Mesodermal cell (in vitro differentiated cells): ENCODE measurements at regions not wholly inside any gene's neighbourhood (a gene's known extent, or its start where the extent isn't known, plus 50 kb on each side); places are given as distances from the start of the nearest gene placed in this dataset.
"Not testable (repeated sequence)": the region's sequence is repeated elsewhere in the genome, so short reads cannot be mapped to it uniquely, and the experiment has no call there.

Source experiments
- H3K27ac ChIP-seq: 2 replicates; pipeline ENCODE4 v1.7.0; 2013; ENCODE audit warnings: mild to moderate bottlenecking, low read depth, low read length, moderate library complexity; ENCODE audit not compliant: severe bottlenecking
- H3K36me3 ChIP-seq: 2 replicates; pipeline ENCODE4 v1.7.1; 2013; ENCODE audit warnings: mild to moderate bottlenecking, low read length, moderate library complexity; ENCODE audit not compliant: control insufficient read depth, insufficient read depth
- H3K4me1 ChIP-seq: one replicate; pipeline ENCODE4 v1.7.1; 2013; ENCODE audit warnings: mild to moderate bottlenecking, low read length; ENCODE audit not compliant: insufficient read depth, control insufficient read depth, poor library complexity, severe bottlenecking
- H3K4me3 ChIP-seq: 2 replicates; pipeline ENCODE4 v1.7.0; 2013; ENCODE audit warnings: low read length, control low read depth, mild to moderate bottlenecking; ENCODE audit not compliant: insufficient read depth, poor library complexity, severe bottlenecking; ENCODE audit errors: extremely low read depth
- H3K9me3 ChIP-seq: 2 replicates; pipeline ENCODE4 v1.7.1; 2013; ENCODE audit warnings: mild to moderate bottlenecking, low read length, moderate library complexity; ENCODE audit not compliant: control insufficient read depth
- WGBS, 2 experiments: methylation state at CpG; one replicate each; pipeline ENCODE4 v1.1.5; 2013; ENCODE audit warnings: missing lambda C conversion rate in 2 of 2; ENCODE audit not compliant: insufficient coverage in 2 of 2; 5-methylcytosine and 5-hydroxymethylcytosine counted together

DNA sequence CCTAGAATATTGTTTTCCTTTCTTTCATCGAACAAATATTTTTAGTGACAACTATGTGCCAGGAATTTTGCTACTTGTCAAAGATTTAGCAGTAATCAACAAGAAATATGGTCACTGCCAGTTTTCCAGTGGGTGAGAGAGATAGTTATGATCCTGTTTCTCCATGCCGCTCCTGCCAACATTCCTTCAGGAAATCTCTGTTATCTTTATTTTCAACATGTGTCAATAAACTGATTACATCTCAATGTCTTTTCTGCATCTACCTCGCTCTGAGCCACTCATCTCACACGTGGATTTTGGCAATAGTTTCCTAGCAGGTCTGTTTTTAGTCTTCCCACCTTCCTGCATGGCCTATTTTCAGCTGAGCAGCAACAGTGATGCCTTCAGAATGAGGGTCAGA is 650.0 kb upstream of the STXBP6 start:
- Histone ChIP-seq H3K9me3 (no peaks in the 10 kb centered on the region), H3K27ac (no peak overlapping the region), H3K4me1 (no peaks in the 10 kb centered on the region), H3K4me3 (no peak overlapping the region), H3K36me3 (no peaks in the 10 kb centered on the region)
- WGBS, 2 experiments = 66 to 81% methylated on average over 2 to 3 of the region's 4 CpGs

DNA sequence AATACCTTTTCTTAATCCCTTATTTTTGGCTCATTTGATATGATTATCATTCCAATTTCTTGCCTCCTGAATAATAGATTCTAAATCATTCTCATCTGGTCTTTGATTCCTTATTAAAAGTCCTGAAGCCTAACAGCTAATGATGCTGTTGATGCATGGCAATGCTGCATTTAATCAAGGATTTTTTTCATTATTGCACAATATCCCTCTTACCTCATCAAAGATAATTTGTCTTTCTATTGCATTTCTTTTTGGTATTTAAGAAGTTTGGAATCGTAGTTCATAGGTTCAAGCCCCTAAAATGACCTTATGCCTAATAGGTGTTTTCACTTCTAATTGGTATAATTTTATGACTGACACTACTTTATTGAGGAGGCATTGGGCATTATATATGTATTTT is 648.2 kb upstream of the STXBP6 start:
- H3K4me3 ChIP-seq = no peak overlapping the region
- H3K9me3 ChIP-seq = no peaks in the 10 kb centered on the region
- H3K27ac ChIP-seq = no peak overlapping the region
- no peaks in the 10 kb centered on the region for H3K36me3 ChIP-seq
- WGBS, 2 experiments = no CpG with 5 or more reads among the region's 1 CpG
- no peaks in the 10 kb centered on the region for H3K4me1 ChIP-seq

DNA sequence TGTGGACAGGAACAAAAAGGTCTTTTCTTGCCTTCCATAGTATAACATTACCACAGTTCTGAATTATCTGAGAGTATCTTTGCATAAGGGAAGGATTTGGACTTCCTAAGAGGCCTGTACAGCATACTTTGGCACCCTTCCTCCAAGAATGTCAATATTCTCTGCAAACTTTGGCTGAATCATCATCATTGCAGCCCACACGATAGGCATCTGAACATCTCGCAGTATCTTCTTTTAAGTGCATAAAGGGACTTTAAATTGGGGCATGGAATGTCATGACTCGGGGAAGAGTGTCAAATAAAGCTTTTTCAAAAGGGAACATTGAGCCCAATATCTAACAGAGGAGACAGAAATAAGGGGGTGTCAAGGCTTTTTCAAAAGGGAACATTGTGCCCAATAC is 646.2 kb upstream of the STXBP6 start:
- Histone ChIP-seq H3K27ac (no peak overlapping the region), H3K36me3 (no peaks in the 10 kb centered on the region), H3K4me3 (no peak overlapping the region), H3K4me1 (no peaks in the 10 kb centered on the region), H3K9me3 (no peaks in the 10 kb centered on the region)
- 78 to 93% methylated on average over 1 to 3 of the region's 3 CpGs for WGBS, 2 experiments

DNA sequence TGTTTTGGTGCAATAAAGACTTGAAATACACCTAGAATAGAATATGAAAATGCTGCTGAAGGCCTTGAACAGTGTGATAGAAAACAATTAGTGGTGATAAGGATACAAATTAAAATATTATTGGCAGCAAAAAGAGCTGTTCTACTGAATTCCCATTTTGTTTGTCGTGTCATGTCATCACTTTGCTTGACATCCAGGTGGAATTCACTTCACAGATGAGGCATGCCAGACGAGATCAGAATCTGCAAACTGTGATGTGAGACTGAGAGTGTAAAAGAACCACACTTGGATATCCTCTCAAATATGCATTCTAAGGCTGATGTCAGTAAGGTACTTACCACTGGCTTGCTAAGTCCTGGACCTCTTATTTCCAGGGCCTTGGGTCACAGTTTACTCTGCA is 635.1 kb upstream of the STXBP6 start:
- no peak overlapping the region for H3K27ac ChIP-seq
- H3K9me3 ChIP-seq = no peaks in the 10 kb centered on the region
- WGBS, 2 experiments = 83 to 85% methylated on average over 1 to 2 of the region's 2 CpGs

DNA sequence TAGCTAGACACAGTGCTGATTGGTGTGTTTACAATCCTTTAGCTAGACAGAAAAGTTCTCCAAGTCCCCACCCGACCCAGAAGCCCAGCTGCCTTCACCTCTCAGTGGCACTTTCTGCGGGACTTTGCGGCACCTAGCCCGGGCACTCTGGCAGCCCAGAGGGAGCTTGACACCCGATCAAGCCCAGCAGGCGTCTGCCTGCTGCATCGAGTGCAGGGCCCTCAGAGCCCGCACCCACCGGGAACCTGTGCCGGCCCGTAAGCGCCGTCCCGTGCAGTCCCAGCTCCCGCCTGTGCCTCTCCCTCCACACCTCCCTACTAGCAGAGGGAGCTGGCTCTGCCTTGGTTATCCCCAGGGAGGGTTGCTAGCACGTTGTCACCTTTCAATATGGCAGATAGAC is 631.0 kb upstream of the STXBP6 start:
- Histone ChIP-seq H3K36me3 (no peaks in the 10 kb centered on the region), H3K9me3 (no peaks in the 10 kb centered on the region), H3K4me1 (no peaks in the 10 kb centered on the region), H3K27ac (no peak overlapping the region), H3K4me3 (no peak overlapping the region)
- WGBS, 2 experiments = 83 to 98% methylated on average over 8 to 15 of the region's 16 CpGs

More for the DNA sequence above, 635.1 kb upstream of the STXBP6 start:
- Histone ChIP-seq H3K4me3 (no peak overlapping the region), H3K36me3 (no peaks in the 10 kb centered on the region), H3K4me1 (no peaks in the 10 kb centered on the region)

DNA sequence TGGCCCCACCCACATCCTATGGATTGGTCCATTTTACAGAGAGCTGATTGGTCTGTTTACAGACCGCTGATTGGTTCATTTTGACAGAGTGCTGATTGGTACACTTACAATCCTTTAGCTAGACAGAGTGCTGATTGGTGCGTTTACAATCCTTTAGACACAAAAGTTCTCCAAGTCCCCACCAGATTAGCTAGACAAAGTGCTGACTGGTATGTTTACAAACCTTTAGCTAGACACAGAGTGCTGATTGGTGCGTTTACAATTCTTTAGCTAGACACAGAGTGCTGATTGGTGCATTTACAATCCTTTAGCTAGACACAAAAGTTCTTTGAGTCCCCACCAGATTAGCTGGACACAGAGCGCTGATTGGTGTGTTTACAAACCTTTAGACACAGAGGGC is 630.6 kb upstream of the STXBP6 start:
- 83 to 93% methylated on average over 2 to 4 of the region's 4 CpGs for WGBS, 2 experiments

DNA sequence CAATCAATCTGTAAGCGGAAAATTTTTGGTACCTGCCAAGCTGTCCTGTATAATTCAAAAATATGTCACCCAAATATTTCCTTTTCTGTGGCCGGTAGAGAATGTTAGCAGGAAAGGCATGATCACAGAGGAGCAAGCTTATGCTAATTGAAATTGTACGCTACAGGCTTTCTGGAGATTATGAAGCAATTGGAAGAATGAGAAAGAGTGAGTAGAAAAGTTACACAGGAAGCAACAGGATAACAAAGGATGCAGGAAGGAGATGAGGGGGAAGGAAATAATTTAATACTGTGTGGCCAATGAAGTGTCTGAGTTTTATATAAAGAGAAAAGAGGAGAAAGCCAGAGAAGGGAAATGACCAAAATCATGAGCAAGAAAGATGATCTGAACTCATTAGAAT is 627.2 kb upstream of the STXBP6 start:
- H3K36me3 ChIP-seq = no peaks in the 10 kb centered on the region
- H3K27ac ChIP-seq = no peak overlapping the region
- H3K4me1 ChIP-seq = no peaks in the 10 kb centered on the region
- no peak overlapping the region for H3K4me3 ChIP-seq
- 92 to 100% methylated on average over 1 to 3 of the region's 3 CpGs for WGBS, 2 experiments
- no peaks in the 10 kb centered on the region for H3K9me3 ChIP-seq

More for the DNA sequence above, 630.6 kb upstream of the STXBP6 start:
- not testable (repeated sequence) for H3K36me3 ChIP-seq, H3K27ac ChIP-seq, H3K9me3 ChIP-seq, H3K4me1 ChIP-seq, H3K4me3 ChIP-seq

DNA sequence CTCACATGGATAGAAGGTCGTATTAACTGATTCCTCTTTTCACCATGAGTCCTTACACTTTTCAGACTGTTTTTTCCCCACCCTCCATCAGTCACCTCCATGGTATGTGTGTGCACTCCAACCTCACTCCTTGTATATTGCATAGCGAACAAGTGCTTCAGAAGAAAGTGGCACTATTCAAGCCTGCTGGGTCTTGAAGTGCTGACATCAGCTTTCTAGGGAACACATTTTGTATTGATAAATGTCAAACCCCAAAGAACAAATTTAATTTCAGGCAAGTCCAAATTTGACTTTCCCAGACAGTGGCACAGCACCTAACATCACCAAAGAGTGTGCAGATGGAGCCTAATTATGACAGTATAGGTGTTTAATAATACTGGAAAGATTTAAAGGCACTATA is 617.4 kb upstream of the STXBP6 start:
- 83% methylated on average over 1 of the region's 2 CpGs; no CpG with 5 or more reads in 1 of the 2 experiments for WGBS, 2 experiments
- Histone ChIP-seq H3K27ac (no peak overlapping the region), H3K4me1 (no peaks in the 10 kb centered on the region), H3K36me3 (no peaks in the 10 kb centered on the region), H3K9me3 (no peaks in the 10 kb centered on the region), H3K4me3 (no peak overlapping the region)

DNA sequence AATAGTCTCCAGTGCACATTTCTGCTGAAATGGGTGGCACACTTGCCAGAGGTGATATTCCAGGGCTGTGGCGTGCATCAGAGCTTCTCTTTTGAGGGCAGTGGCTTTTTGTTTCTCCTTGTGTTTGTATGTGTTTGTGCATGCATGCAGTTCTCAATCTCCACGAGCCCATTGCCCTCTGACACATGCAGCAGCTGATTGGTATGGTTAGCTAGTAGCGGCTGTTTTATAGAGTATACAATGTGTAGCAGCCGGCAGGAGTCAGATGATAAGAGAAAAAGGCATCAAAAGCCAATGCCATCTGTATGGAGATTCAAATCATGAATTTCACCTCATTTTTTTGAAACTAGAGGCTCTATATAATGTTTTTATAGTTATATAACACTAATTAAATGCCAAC is 616.9 kb upstream of the STXBP6 start:
- Histone ChIP-seq H3K4me3 (no peak overlapping the region), H3K27ac (no peak overlapping the region), H3K36me3 (no peaks in the 10 kb centered on the region), H3K9me3 (no peaks in the 10 kb centered on the region), H3K4me1 (no peaks in the 10 kb centered on the region)
- WGBS, 2 experiments = 100% methylated on average over 1 of the region's 4 CpGs; no CpG with 5 or more reads in 1 of the 2 experiments

DNA sequence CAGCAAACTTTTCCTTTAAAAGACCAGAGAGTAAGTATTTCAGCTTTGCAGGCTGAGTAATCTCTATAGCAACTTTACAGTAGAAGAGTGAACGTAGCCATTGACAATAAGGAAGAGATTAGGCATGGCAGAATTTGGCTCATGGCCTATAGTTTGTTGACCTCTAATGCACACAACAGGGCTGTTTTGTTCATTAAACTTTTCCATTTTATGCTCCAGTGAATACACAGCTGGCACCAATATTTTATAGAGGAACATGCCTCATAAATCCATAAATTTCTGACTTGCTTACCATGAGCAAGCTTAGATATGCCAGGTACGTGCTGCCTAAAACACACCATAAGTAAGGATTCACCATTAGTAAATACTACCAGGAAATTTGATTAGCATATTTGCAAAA is 609.0 kb upstream of the STXBP6 start:
- no peaks in the 10 kb centered on the region for H3K36me3 ChIP-seq
- H3K4me1 ChIP-seq = no peaks in the 10 kb centered on the region
- H3K27ac ChIP-seq = no peak overlapping the region
- H3K9me3 ChIP-seq = no peaks in the 10 kb centered on the region
- no peak overlapping the region for H3K4me3 ChIP-seq
- 100% methylated on average over 1 of the region's 2 CpGs; no CpG with 5 or more reads in 1 of the 2 experiments for WGBS, 2 experiments

DNA sequence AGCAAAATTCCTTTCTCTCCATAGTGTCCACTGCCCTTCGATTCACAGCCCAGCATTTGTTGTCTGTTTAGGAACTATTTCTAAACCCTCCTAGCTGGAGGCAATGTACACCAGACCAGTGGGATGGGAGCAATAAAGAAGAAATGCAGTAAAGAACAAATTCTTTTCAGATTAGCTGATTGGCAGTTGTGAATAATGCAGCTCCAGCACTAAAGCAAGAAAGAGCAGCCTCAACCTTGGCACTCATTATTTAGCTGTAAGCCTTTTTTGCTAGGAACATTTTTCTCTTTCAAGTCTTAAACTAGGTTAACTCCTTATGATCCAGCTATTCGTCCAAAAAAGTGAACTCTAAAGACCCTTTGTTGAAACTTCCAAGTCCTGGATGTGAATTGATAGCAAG is 580.5 kb upstream of the STXBP6 start:
- no peaks in the 10 kb centered on the region for H3K4me1 ChIP-seq
- no peaks in the 10 kb centered on the region for H3K9me3 ChIP-seq
- no peak overlapping the region for H3K27ac ChIP-seq
- no peaks in the 10 kb centered on the region for H3K36me3 ChIP-seq
- 44 to 92% methylated on average over 1 of the region's 2 CpGs for WGBS, 2 experiments
- H3K4me3 ChIP-seq = no peak overlapping the region
